Neural cell (in vitro differentiated cells): ENCODE measurements at regions not wholly inside any gene's neighbourhood (a gene's known extent, or its start where the extent isn't known, plus 50 kb on each side); places are given as distances from the start of the nearest gene placed in this dataset.

Experiments used
- EP300 ChIP-seq: fragments of 450-650 bp; conservative IDR thresholded peaks from 2 replicates; pipeline ENCODE4 v1.6.1; 2014; ENCODE audit warnings: antibody characterized with exemption, mild to moderate bottlenecking, moderate library complexity; ENCODE audit not compliant: poor library complexity, severe bottlenecking
- EZH2 ChIP-seq: fragments of 200-600, 300-800 bp; shearing (Covaris generic), sonication (generic); IDR thresholded peaks from 2 replicates; pipeline ENCODE4 v1.6.1; 2014; ENCODE audit warnings: antibody characterized with exemption, low read length, borderline replicate concordance, mild to moderate bottlenecking; ENCODE audit not compliant: insufficient read depth, poor library complexity, severe bottlenecking
- POLR2AphosphoS5 ChIP-seq: IDR thresholded peaks from 2 replicates; pipeline ENCODE4 v1.6.1; 2012
- REST ChIP-seq: IDR thresholded peaks from 2 replicates; pipeline ENCODE4 v1.6.1; 2012; ENCODE audit warnings: borderline replicate concordance
- TF ChIP-seq, protein P1 (sequence below): fragments of 450-650 bp; IDR thresholded peaks from 2 replicates; pipeline ENCODE4 v1.5.1; 2014; ENCODE audit warnings: antibody characterized with exemption, mild to moderate bottlenecking, moderate library complexity; ENCODE audit not compliant: poor library complexity, severe bottlenecking

- TF ChIP-seq, protein P1, sequence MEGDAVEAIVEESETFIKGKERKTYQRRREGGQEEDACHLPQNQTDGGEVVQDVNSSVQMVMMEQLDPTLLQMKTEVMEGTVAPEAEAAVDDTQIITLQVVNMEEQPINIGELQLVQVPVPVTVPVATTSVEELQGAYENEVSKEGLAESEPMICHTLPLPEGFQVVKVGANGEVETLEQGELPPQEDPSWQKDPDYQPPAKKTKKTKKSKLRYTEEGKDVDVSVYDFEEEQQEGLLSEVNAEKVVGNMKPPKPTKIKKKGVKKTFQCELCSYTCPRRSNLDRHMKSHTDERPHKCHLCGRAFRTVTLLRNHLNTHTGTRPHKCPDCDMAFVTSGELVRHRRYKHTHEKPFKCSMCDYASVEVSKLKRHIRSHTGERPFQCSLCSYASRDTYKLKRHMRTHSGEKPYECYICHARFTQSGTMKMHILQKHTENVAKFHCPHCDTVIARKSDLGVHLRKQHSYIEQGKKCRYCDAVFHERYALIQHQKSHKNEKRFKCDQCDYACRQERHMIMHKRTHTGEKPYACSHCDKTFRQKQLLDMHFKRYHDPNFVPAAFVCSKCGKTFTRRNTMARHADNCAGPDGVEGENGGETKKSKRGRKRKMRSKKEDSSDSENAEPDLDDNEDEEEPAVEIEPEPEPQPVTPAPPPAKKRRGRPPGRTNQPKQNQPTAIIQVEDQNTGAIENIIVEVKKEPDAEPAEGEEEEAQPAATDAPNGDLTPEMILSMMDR = no peak
- no peak for TF ChIP-seq EP300
- no peak for TF ChIP-seq EZH2
- no peak for TF ChIP-seq POLR2AphosphoS5
- no peak for TF ChIP-seq REST
Measured at GRCh38 chr13:57438072-57438471, 193.5 kb upstream of the PCDH17 start.
